SKM-1 treated with dmso at 0.1 percent for 144 hours (cell line): ENCODE measurements at regions not wholly inside any gene's neighbourhood (a gene's known extent, or its start where the extent isn't known, plus 50 kb on each side); places are given as distances from the start of the nearest gene placed in this dataset.

Source experiments
- DNase-seq: peaks from one replicate; lab custom pipeline; 2025; ENCODE audit not compliant: unreplicated experiment; lab: John Stamatoyannopoulos, UW

- DNase-seq: no peak
These were observed 67.6 kb downstream of the NMUR2 start for GRCh38 chr5:152337484-152337883.

DNA sequence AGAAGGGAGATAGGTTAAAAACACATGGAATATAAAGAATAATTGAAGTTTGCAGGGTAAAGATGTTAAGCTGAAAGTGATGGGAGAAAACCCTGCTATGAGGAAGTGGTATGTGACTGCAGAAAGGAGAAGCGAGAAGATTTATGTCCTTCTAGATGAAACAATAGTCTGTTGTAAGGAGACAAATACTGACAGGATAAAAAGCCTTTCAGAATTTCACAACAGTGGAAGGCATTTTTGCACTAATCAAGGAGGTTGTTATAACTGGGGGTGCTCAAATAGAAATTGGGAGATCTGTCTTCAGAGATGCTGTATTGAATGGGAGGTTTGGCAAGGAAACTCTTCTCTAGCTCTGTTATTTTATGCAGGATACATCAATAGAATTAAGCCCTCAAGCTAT lies 69.6 kb downstream of the NMUR2 start:
- peak; percentile 50 for DNase-seq

DNA sequence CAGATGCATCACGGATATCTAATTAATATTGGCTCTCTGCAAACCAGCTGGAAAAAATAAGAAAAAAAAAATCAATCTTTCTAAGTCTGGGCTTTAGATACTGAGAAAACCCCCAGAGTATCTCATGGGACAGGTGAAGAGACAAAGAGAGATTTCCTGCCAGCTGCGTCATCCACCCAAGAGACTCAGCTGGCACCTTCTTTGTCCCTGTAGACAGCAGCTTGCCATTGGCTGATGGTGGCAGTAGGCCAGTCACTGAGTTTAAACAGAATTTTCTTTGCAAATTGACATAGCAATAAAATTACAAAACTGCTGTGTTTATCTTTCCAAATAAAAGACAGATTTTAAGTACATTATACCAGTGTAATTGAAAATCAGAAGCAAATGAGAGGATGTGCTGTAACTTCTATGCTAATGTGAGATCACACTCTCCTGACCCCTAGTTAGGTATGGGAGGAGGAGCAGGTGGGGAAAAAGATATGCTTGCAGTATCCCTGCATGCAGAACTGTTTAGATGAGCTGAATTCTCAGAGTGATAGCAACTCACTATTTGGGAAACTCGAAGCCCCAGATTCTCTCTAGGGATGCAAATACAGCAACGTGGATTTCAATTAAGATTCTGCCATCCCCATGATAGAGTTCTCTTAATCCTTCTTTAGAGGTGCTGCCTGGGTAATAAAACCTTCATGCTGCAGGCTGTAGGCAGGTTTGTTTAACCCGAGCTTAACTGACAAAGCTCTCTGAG lies 72.2 kb downstream of the NMUR2 start:
- no peak for DNase-seq

GRCh38 chr5:152331718-152332117 lies 73.4 kb downstream of the NMUR2 start:
- DNase-seq: no peak

DNA sequence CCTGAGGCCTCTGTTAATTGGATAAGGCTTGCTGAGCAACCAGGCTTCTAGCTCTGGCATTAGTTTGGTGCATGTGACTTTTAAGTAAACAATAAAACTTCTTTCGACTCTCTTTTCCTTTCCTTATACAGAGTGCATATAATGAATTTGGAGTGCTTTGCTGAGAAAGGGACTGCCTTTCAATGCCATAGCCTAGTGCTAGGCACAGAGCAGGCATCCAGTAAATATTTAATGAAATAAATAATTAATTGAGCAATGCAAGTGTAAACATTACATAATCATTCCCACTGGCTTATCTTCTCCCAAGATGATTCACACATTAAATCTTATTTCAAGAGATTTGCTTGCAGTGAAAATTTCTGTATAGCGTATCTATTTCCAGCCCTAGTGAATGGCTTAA lies 74.1 kb downstream of the NMUR2 start:
- DNase-seq: no peak

GRCh38 chr5:152329761-152330283 lies 75.3 kb downstream of the NMUR2 start:
- no peak for DNase-seq

GRCh38 chr5:152329207-152329606 lies 75.9 kb downstream of the NMUR2 start:
- DNase-seq: no peak

- no peak for DNase-seq
These were observed 89.1 kb downstream of the NMUR2 start for GRCh38 chr5:152315942-152316341.

- no peak for DNase-seq
These were observed 90.8 kb downstream of the NMUR2 start for GRCh38 chr5:152314196-152314829.

GRCh38 chr5:152309926-152310450 lies 95.1 kb downstream of the NMUR2 start:
- no peak for DNase-seq

DNA sequence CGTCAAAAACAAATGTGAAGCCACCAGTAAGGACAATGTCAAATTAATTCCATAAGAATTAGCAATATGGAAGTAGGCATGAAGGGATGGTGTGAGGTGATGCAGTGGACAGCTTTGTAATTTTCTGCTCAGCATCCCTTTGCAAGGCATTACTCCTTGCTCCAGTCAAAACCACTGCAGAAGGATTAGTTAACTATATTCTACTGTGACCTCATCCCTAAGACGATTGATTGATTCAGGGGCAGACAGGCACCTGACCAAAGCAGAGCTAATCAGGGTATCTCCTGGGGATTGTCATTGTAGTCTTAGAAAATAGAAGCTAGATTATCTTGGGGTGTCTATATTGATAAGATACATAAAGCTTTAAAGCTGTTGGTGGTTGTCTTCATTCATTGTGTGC lies 98.7 kb downstream of the NMUR2 start:
- no peak for DNase-seq

GRCh38 chr5:152305525-152305924 lies 99.6 kb downstream of the NMUR2 start:
- no peak for DNase-seq

- no peak for DNase-seq
These were observed 101.2 kb downstream of the NMUR2 start for GRCh38 chr5:152303841-152304240.

GRCh38 chr5:152297866-152298265 lies 107.2 kb downstream of the NMUR2 start:
- DNase-seq: no peak

DNA sequence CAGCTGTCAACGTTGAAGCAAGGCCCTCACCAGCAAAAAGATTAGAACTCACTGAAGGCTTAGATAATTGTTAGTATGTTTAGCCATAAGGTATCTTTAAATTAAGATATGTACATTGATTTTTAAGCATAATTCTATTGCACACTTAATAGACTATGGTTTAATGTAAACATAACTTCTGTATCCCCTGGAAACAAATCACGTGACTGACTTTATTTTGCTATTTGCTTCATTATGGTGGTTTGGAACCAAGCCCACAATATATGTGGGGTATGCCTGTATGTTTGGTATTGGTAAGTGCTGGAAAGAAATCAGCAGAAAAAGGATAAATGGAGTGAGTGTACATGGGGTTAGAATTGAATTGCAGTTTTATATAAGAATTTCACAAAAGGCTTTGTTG lies 111.9 kb downstream of the NMUR2 start:
- DNase-seq: no peak

- DNase-seq: no peak
These were observed 114.9 kb downstream of the NMUR2 start for GRCh38 chr5:152290181-152290580.

- no peak for DNase-seq
These were observed 116.0 kb downstream of the NMUR2 start for GRCh38 chr5:152288917-152289595.

DNA sequence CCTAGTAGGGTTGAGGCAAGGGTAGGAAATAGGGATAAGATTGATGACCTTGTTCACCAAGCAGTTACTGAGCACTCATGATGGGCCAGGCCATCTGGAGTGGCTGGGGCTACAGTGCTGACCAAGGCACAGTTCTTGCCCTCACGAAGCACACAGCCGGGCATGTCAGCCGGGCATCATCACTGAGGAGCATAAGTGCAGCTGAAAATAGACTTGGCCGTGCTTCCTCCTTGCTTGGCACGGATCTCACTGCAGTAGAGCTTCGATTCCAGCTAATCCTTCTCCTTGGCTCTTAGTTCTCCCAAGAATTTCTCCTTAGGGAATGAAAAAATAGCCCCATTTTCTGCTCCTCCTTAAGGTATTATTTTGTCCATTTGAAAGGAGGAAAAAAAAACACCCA lies 116.6 kb downstream of the NMUR2 start:
- DNase-seq: no peak

GRCh38 chr5:152285764-152286163 lies 119.3 kb downstream of the NMUR2 start:
- DNase-seq: no peak

GRCh38 chr5:152282331-152282730 lies 122.7 kb downstream of the NMUR2 start:
- no peak for DNase-seq

- no peak for DNase-seq
These were observed 127.1 kb downstream of the NMUR2 start for GRCh38 chr5:152277936-152278335.

GRCh38 chr5:152274224-152274623 lies 130.9 kb downstream of the NMUR2 start:
- DNase-seq: no peak
